Left hindlimb (tissue), 1 donor: ENCODE measurements at regions not wholly inside any gene's neighbourhood (a gene's known extent, or its start where the extent isn't known, plus 50 kb on each side); places are given as distances from the start of the nearest gene placed in this dataset.
"Not testable (repeated sequence)": the region's sequence is repeated elsewhere in the genome, so short reads cannot be mapped to it uniquely, and the experiment has no call there.

Experiments used
- DNase-seq: peaks from one replicate; pipeline ENCODE4 v3.0.0-alpha.2; 2018

- DNase-seq, result no peak
These were observed 170.4 kb upstream of the MAST4 start for GRCh38 chr5:66425842-66426241.

GRCh38 chr5:66426259-66427138, 169.7 kb upstream of the MAST4 start:
- DNase-seq, result no peak

- no peak for DNase-seq
These were observed 169.1 kb upstream of the MAST4 start for GRCh38 chr5:66427139-66427442.

- DNase-seq, result no peak
These were observed 159.5 kb upstream of the MAST4 start for GRCh38 chr5:66436721-66437120.

- DNase-seq, result no peak
These were observed 158.1 kb upstream of the MAST4 start for GRCh38 chr5:66438087-66438486.

- DNase-seq, result no peak
These were observed 157.5 kb upstream of the MAST4 start for GRCh38 chr5:66438696-66439095.

- no peak for DNase-seq
These were observed 156.0 kb upstream of the MAST4 start for GRCh38 chr5:66440202-66440680.

GRCh38 chr5:66441351-66441750, 154.8 kb upstream of the MAST4 start:
- no peak for DNase-seq

- no peak for DNase-seq
These were observed 153.2 kb upstream of the MAST4 start for GRCh38 chr5:66442951-66443445.

GRCh38 chr5:66443462-66444130, 152.6 kb upstream of the MAST4 start:
- no peak for DNase-seq

GRCh38 chr5:66448070-66448469, 148.1 kb upstream of the MAST4 start:
- DNase-seq, result not testable (repeated sequence)

GRCh38 chr5:66450237-66450636, 146.0 kb upstream of the MAST4 start:
- DNase-seq, result no peak

- DNase-seq, result no peak
These were observed 145.2 kb upstream of the MAST4 start for GRCh38 chr5:66450988-66451387.

GRCh38 chr5:66452109-66452508, 144.1 kb upstream of the MAST4 start:
- DNase-seq, result no peak

- no peak for DNase-seq
These were observed 141.8 kb upstream of the MAST4 start for GRCh38 chr5:66454186-66455078.

- DNase-seq, result no peak
These were observed 136.5 kb upstream of the MAST4 start for GRCh38 chr5:66459728-66460127.

- no peak for DNase-seq
These were observed 128.6 kb upstream of the MAST4 start for GRCh38 chr5:66467564-66467963.

- DNase-seq, result no peak
These were observed 126.5 kb upstream of the MAST4 start for GRCh38 chr5:66469684-66470083.

GRCh38 chr5:66472010-66472409, 124.2 kb upstream of the MAST4 start:
- no peak for DNase-seq

- no peak for DNase-seq
These were observed 120.5 kb upstream of the MAST4 start for GRCh38 chr5:66475731-66476130.

GRCh38 chr5:66477596-66477995, 118.6 kb upstream of the MAST4 start:
- DNase-seq, result no peak

- no peak for DNase-seq
These were observed 101.8 kb upstream of the MAST4 start for GRCh38 chr5:66494437-66494836.

GRCh38 chr5:66498791-66499207, 97.4 kb upstream of the MAST4 start:
- no peak for DNase-seq
